ENCODE measurements at regions not wholly inside any gene's neighbourhood (a gene's known extent, or its start where the extent isn't known, plus 50 kb on each side); places are given as distances from the start of the nearest gene placed in this dataset.

GRCh38 chr2:146754606-146755005, 1090.2 kb upstream of the ACVR2A start:
- TF ChIP-seq CTCF (IDR thresholded peaks at IDR 0.05 in 2 of 3, conservative IDR thresholded peaks at IDR 0.05 in 1 of 3; ENCODE audit: borderline replicate concordance in 1 of 3, insufficient read depth in 1 of 3, low read depth in 2 of 3, low read length in 2 of 3) (no peak), POLR2A (IDR thresholded peaks at IDR 0.05; ENCODE audit: borderline replicate concordance, extremely low read depth, insufficient read depth, insufficient read length) (no peak), EZH2phosphoT487 (IDR thresholded peaks at IDR 0.05; ENCODE audit: borderline replicate concordance) (no peak), ZNF274 (IDR thresholded peaks at IDR 0.05; ENCODE audit: low read depth, low read length) (no peak), POLR2AphosphoS5 (IDR thresholded peaks at IDR 0.05; ENCODE audit: low read depth, low read length) (no peak), REST (IDR thresholded peaks at IDR 0.05; ENCODE audit: low read depth) (no peak), MAX (IDR thresholded peaks at IDR 0.05) (no peak), ATF3 (IDR thresholded peaks at IDR 0.05) (no peak)
